ENCODE measurements at regions not wholly inside any gene's neighbourhood (a gene's known extent, or its start where the extent isn't known, plus 50 kb on each side); places are given as distances from the start of the nearest gene placed in this dataset.

DNA sequence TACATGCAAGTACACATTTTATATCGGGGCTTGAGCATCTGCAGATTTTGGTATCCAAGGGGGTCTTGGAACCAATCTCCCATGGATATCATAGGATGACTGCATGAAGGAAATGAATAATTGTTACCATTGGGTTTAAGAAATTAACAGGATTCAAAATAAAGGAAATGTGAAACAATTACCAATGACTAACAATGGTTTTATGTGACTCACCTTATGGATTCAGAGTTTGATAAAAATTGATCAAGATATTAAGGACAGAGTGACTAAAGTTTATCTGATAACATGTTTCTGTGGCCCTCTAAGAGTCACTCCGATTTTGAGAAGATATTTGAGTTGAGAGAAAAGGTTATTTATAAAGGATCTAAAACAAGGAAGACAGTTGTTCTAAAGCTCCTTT is 93.0 kb upstream of the ODAD2 start:
- no peak overlapping the region for H2AK5ac ChIP-seq (ENCODE audit: low read depth, low read length)
- no peaks in the 10 kb centered on the region for H3K4me1 ChIP-seq (ENCODE audit: control insufficient read depth in 2 of 2, insufficient read depth in 1 of 2, low read depth in 1 of 2, low read length in 2 of 2)
- H4K91ac ChIP-seq (ENCODE audit: low read depth, low read length, poor library complexity): no peak overlapping the region
- no peak overlapping the region for H2BK12ac ChIP-seq (ENCODE audit: low read length)
- no peak overlapping the region for H3K23ac ChIP-seq (ENCODE audit: low read depth, low read length, poor library complexity)
- DNase-seq (ENCODE audit: low spot score): no peak
- H2BK15ac ChIP-seq (ENCODE audit: low read length): no peak overlapping the region
- H3K4ac ChIP-seq (ENCODE audit: low read length): no peak overlapping the region
- no peak overlapping the region for H3K27ac ChIP-seq (replicated peaks; ENCODE audit: low read length)
- H3K4me3 ChIP-seq (ENCODE audit: low read length in 2 of 2): no peak overlapping the region
- no peak overlapping the region for H3K18ac ChIP-seq (ENCODE audit: low read length)
- no peaks in the 10 kb centered on the region for H3K27me3 ChIP-seq (ENCODE audit: control insufficient read depth in 3 of 3, insufficient read depth in 3 of 3, low read depth in 1 of 3, low read length in 3 of 3)
- no peaks in the 10 kb centered on the region for H3K36me3 ChIP-seq (replicated peaks in 1 of 2; ENCODE audit: control insufficient read depth in 2 of 2, insufficient read depth in 2 of 2, low read length in 2 of 2)
- H3K9ac ChIP-seq (ENCODE audit: low read depth, low read length, poor library complexity): no peak overlapping the region
- no peaks in the 10 kb centered on the region for H3K9me3 ChIP-seq (replicated peaks in 1 of 2; ENCODE audit: control insufficient read depth in 2 of 2, insufficient read depth in 1 of 2, low read depth in 1 of 2, low read length in 2 of 2)
- H3K14ac ChIP-seq (ENCODE audit: low read length): no peak overlapping the region
- H3K4me2 ChIP-seq (ENCODE audit: insufficient read depth, low read length, poor library complexity, severe bottlenecking): no peak overlapping the region
- no peak overlapping the region for H2BK5ac ChIP-seq (ENCODE audit: low read length)
- no peaks in the 10 kb centered on the region for H3K79me1 ChIP-seq (ENCODE audit: low read depth, low read length)
- H4K8ac ChIP-seq (ENCODE audit: low read depth, low read length): no peak overlapping the region
- no peak overlapping the region for H2BK120ac ChIP-seq (ENCODE audit: low read depth, low read length)
- WGBS, 2 donors (ENCODE audit: extremely low coverage in 2 of 2, insufficient read length in 2 of 2, insufficient replicate concordance in 1 of 2): no CpG with 5 or more reads among the region's 2 CpGs
- H2AFZ ChIP-seq (ENCODE audit: low read length): no peak overlapping the region

- no peaks in the 10 kb centered on the region for H3K79me1 ChIP-seq (ENCODE audit: low read depth, low read length)
- no peaks in the 10 kb centered on the region for H3K4me1 ChIP-seq (ENCODE audit: control insufficient read depth in 2 of 2, insufficient read depth in 1 of 2, low read depth in 1 of 2, low read length in 2 of 2)
- H2BK12ac ChIP-seq (ENCODE audit: low read length): no peak overlapping the region
- no peak overlapping the region for H2AK5ac ChIP-seq (ENCODE audit: low read depth, low read length)
- no peak overlapping the region for H4K91ac ChIP-seq (ENCODE audit: low read depth, low read length, poor library complexity)
- no peak overlapping the region for H3K23ac ChIP-seq (ENCODE audit: low read depth, low read length, poor library complexity)
- H3K9me3 ChIP-seq (replicated peaks in 1 of 2; ENCODE audit: control insufficient read depth in 2 of 2, insufficient read depth in 1 of 2, low read depth in 1 of 2, low read length in 2 of 2): no peaks in the 10 kb centered on the region
- H4K8ac ChIP-seq (ENCODE audit: low read depth, low read length): no peak overlapping the region
- no peak for DNase-seq (ENCODE audit: low spot score)
- no peak overlapping the region for H3K18ac ChIP-seq (ENCODE audit: low read length)
- no peak overlapping the region for H2BK15ac ChIP-seq (ENCODE audit: low read length)
- H3K4me2 ChIP-seq (ENCODE audit: insufficient read depth, low read length, poor library complexity, severe bottlenecking): no peak overlapping the region
- H2AFZ ChIP-seq (ENCODE audit: low read length): no peak overlapping the region
- H3K9ac ChIP-seq (ENCODE audit: low read depth, low read length, poor library complexity): no peak overlapping the region
- no peak overlapping the region for H3K4ac ChIP-seq (ENCODE audit: low read length)
- H2BK120ac ChIP-seq (ENCODE audit: low read depth, low read length): no peak overlapping the region
- H3K14ac ChIP-seq (ENCODE audit: low read length): no peak overlapping the region
- H2BK5ac ChIP-seq (ENCODE audit: low read length): no peak overlapping the region
- H3K27me3 ChIP-seq (ENCODE audit: control insufficient read depth in 3 of 3, insufficient read depth in 3 of 3, low read depth in 1 of 3, low read length in 3 of 3): no peaks in the 10 kb centered on the region
- H3K36me3 ChIP-seq (replicated peaks in 1 of 2; ENCODE audit: control insufficient read depth in 2 of 2, insufficient read depth in 2 of 2, low read length in 2 of 2): no peaks in the 10 kb centered on the region
- no peak overlapping the region for H3K4me3 ChIP-seq (ENCODE audit: low read length in 2 of 2)
- WGBS, 2 donors (ENCODE audit: extremely low coverage in 2 of 2, insufficient read length in 2 of 2, insufficient replicate concordance in 1 of 2): no CpG with 5 or more reads among the region's 4 CpGs
- H3K27ac ChIP-seq (replicated peaks; ENCODE audit: low read length): no peak overlapping the region
These were observed 91.6 kb upstream of the ODAD2 start for GRCh38 chr10:28090506-28090905.

DNA sequence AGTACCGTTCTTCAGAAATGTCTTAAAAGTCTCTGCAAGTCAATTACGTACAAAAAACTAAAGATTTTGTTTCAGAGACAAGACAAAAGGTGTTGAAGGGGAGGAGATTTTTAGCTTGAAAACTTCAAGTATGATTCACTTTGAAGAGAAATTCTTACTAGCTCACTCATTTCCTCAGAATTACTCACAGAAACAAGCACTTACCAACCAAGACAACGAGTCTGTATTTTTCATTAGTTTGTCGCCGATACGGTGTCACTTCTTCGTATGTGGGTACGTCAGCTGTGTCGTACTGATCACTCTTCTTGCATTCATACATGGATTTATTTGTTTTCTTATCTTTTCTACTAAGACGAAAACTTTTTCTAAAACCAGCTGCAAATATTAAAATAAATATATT is 90.6 kb upstream of the ODAD2 start:
- H2AK5ac ChIP-seq (ENCODE audit: low read depth, low read length): no peak overlapping the region
- no peak overlapping the region for H4K8ac ChIP-seq (ENCODE audit: low read depth, low read length)
- no peaks in the 10 kb centered on the region for H3K27me3 ChIP-seq (ENCODE audit: control insufficient read depth in 3 of 3, insufficient read depth in 3 of 3, low read depth in 1 of 3, low read length in 3 of 3)
- H3K9ac ChIP-seq (ENCODE audit: low read depth, low read length, poor library complexity): no peak overlapping the region
- H3K4ac ChIP-seq (ENCODE audit: low read length): no peak overlapping the region
- no peak overlapping the region for H3K27ac ChIP-seq (replicated peaks; ENCODE audit: low read length)
- no peaks in the 10 kb centered on the region for H3K9me3 ChIP-seq (replicated peaks in 1 of 2; ENCODE audit: control insufficient read depth in 2 of 2, insufficient read depth in 1 of 2, low read depth in 1 of 2, low read length in 2 of 2)
- no peak overlapping the region for H2AFZ ChIP-seq (ENCODE audit: low read length)
- no peak overlapping the region for H3K4me2 ChIP-seq (ENCODE audit: insufficient read depth, low read length, poor library complexity, severe bottlenecking)
- H2BK5ac ChIP-seq (ENCODE audit: low read length): no peak overlapping the region
- no peak overlapping the region for H3K14ac ChIP-seq (ENCODE audit: low read length)
- no peaks in the 10 kb centered on the region for H3K36me3 ChIP-seq (replicated peaks in 1 of 2; ENCODE audit: control insufficient read depth in 2 of 2, insufficient read depth in 2 of 2, low read length in 2 of 2)
- H2BK15ac ChIP-seq (ENCODE audit: low read length): no peak overlapping the region
- no peak for DNase-seq (ENCODE audit: low spot score)
- H3K4me3 ChIP-seq (ENCODE audit: low read length in 2 of 2): no peak overlapping the region
- no CpG with 5 or more reads among the region's 10 CpGs for WGBS, 2 donors (ENCODE audit: extremely low coverage in 2 of 2, insufficient read length in 2 of 2, insufficient replicate concordance in 1 of 2)
- H3K79me1 ChIP-seq (ENCODE audit: low read depth, low read length): no peaks in the 10 kb centered on the region
- H4K91ac ChIP-seq (ENCODE audit: low read depth, low read length, poor library complexity): no peak overlapping the region
- H3K18ac ChIP-seq (ENCODE audit: low read length): no peak overlapping the region
- H2BK120ac ChIP-seq (ENCODE audit: low read depth, low read length): no peak overlapping the region
- H2BK12ac ChIP-seq (ENCODE audit: low read length): no peak overlapping the region
- no peak overlapping the region for H3K23ac ChIP-seq (ENCODE audit: low read depth, low read length, poor library complexity)
- H3K4me1 ChIP-seq (ENCODE audit: control insufficient read depth in 2 of 2, insufficient read depth in 1 of 2, low read depth in 1 of 2, low read length in 2 of 2): no peaks in the 10 kb centered on the region

DNA sequence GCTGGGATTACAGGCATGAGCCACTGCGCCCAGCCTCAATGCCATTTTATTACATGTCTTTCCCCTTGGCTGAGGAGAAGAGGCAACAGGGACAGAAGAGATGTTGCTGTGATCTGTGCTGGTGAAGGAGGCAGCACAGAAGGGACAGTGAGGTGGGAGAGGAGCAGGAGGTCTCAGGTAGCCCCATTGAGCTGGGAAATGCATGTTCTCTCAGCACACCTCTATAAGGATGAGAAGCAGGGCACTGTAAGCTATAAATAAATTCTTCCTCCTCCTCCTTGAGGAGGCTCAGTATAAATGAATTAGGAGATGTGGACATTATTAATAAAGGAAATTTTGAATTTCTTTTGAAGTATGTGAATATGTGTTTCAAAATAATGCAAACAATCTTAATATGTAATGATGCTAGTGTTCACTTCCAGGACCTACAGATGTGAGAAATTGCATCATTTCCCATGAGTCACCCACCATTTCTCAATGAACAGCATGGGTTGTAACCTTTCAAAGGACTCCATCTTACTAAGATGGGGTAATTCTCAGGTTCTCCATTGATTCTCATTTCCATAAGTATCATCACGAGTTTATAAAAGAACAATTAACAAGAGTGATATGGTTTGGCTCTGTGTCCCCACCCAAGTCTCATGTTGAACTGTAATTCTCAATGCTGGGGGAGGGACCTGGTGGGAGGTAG is 88.9 kb upstream of the ODAD2 start:
- Histone ChIP-seq H3K9me3 (replicated peaks in 1 of 2; ENCODE audit: control insufficient read depth in 2 of 2, insufficient read depth in 1 of 2, low read depth in 1 of 2, low read length in 2 of 2) (no peaks in the 10 kb centered on the region), H4K91ac (ENCODE audit: low read depth, low read length, poor library complexity) (no peak overlapping the region), H3K4me2 (ENCODE audit: insufficient read depth, low read length, poor library complexity, severe bottlenecking) (no peak overlapping the region), H4K8ac (ENCODE audit: low read depth, low read length) (no peak overlapping the region), H3K79me1 (ENCODE audit: low read depth, low read length) (no peaks in the 10 kb centered on the region), H3K23ac (ENCODE audit: low read depth, low read length, poor library complexity) (peak overlapping the region; percentile 34), H2BK120ac (ENCODE audit: low read depth, low read length) (no peak overlapping the region), H3K27ac (replicated peaks; ENCODE audit: low read length) (no peak overlapping the region), H3K4me1 (ENCODE audit: control insufficient read depth in 2 of 2, insufficient read depth in 1 of 2, low read depth in 1 of 2, low read length in 2 of 2) (peaks cover 0 to 2% of the 10 kb centered on the region in 2 donors), H2AK5ac (ENCODE audit: low read depth, low read length) (no peak overlapping the region), H2BK12ac (ENCODE audit: low read length) (no peak overlapping the region), H3K36me3 (replicated peaks in 1 of 2; ENCODE audit: control insufficient read depth in 2 of 2, insufficient read depth in 2 of 2, low read length in 2 of 2) (no peaks in the 10 kb centered on the region), H3K14ac (ENCODE audit: low read length) (no peak overlapping the region), H2BK15ac (ENCODE audit: low read length) (no peak overlapping the region), H3K27me3 (ENCODE audit: control insufficient read depth in 3 of 3, insufficient read depth in 3 of 3, low read depth in 1 of 3, low read length in 3 of 3) (no peaks in the 10 kb centered on the region), H3K18ac (ENCODE audit: low read length) (no peak overlapping the region), H2AFZ (ENCODE audit: low read length) (no peak overlapping the region), H3K4ac (ENCODE audit: low read length) (no peak overlapping the region), H2BK5ac (ENCODE audit: low read length) (no peak overlapping the region), H3K4me3 (ENCODE audit: low read length in 2 of 2) (no peak overlapping the region), H3K9ac (ENCODE audit: low read depth, low read length, poor library complexity) (no peak overlapping the region)
- DNase-seq (ENCODE audit: low spot score): no peak
- no CpG with 5 or more reads among the region's 2 CpGs for WGBS, 2 donors (ENCODE audit: extremely low coverage in 2 of 2, insufficient read length in 2 of 2, insufficient replicate concordance in 1 of 2)
